Stomach (tissue), 4 donors: ENCODE measurements at regions not wholly inside any gene's neighbourhood (a gene's known extent, or its start where the extent isn't known, plus 50 kb on each side); places are given as distances from the start of the nearest gene placed in this dataset.

Experiments used
- EP300 ChIP-seq: sonication (generic); formaldehyde crosslinking; IDR thresholded peaks from one replicate; pipeline ENCODE4 v1.6.1; 2017; ENCODE audit warnings: antibody characterized with exemption
- POLR2A ChIP-seq, 4 donors: fragments of 450-650 bp; IDR thresholded peaks; one replicate each; pipeline ENCODE4 v1.6.1; 2016; ENCODE audit warnings: antibody characterized with exemption in 4 of 4, control low read depth in 2 of 4, mild to moderate bottlenecking in 1 of 4, moderate library complexity in 1 of 4
- POLR2AphosphoS5 ChIP-seq, 3 donors: sonication (generic); formaldehyde crosslinking; IDR thresholded peaks; one replicate each; pipeline ENCODE4 v1.6.1; 2016; ENCODE audit warnings: antibody characterized with exemption in 3 of 3
- TF ChIP-seq, protein P1 (sequence below), 7 experiments: fragments of 450-650 bp in 4 of 7; fragments of 200-600 bp in 3 of 7; sonication (generic) in 3 of 7; IDR thresholded peaks; one replicate each; pipeline ENCODE4 v1.5.1; 2016 to 2019; ENCODE audit warnings: antibody characterized with exemption in 7 of 7, control low read depth in 2 of 7, mild to moderate bottlenecking in 1 of 7

DNA sequence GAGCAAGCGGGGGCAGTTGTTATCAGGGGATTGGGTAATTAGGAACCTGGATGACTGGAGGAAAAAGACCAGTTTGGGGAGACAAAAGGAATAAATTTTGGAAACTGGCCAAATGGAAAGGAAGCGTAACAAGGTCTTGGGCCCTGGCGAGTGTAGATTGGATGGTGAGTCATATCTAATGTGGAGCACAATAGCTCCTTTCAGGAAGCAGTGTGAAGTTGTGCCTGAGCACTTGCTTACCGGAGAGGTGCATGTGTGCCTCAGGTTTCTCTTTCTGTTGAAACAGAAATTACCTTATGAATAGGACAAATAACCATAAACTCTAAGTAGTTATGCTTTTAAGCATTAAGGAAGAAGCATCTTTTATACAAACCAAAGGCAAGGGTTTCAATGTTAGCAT, 176.4 kb downstream of the KIF4B start:
- TF ChIP-seq EP300 (no peak), POLR2A (IDR thresholded peaks at IDR 0.05) (no peak), POLR2AphosphoS5 (IDR thresholded peaks at IDR 0.05) (no peak)
- TF ChIP-seq, protein P1, sequence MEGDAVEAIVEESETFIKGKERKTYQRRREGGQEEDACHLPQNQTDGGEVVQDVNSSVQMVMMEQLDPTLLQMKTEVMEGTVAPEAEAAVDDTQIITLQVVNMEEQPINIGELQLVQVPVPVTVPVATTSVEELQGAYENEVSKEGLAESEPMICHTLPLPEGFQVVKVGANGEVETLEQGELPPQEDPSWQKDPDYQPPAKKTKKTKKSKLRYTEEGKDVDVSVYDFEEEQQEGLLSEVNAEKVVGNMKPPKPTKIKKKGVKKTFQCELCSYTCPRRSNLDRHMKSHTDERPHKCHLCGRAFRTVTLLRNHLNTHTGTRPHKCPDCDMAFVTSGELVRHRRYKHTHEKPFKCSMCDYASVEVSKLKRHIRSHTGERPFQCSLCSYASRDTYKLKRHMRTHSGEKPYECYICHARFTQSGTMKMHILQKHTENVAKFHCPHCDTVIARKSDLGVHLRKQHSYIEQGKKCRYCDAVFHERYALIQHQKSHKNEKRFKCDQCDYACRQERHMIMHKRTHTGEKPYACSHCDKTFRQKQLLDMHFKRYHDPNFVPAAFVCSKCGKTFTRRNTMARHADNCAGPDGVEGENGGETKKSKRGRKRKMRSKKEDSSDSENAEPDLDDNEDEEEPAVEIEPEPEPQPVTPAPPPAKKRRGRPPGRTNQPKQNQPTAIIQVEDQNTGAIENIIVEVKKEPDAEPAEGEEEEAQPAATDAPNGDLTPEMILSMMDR (IDR thresholded peaks at IDR 0.05), result no peak
